DOHH2 (cell line): ENCODE measurements at regions not wholly inside any gene's neighbourhood (a gene's known extent, or its start where the extent isn't known, plus 50 kb on each side); places are given as distances from the start of the nearest gene placed in this dataset.

Experiments
- CTCF ChIP-seq: fragments of 200-600 bp; sonication (generic); IDR thresholded peaks from one replicate; pipeline ENCODE4 v1.5.1; 2014; ENCODE audit warnings: antibody characterized with exemption, mild to moderate bottlenecking, low read depth, low read length; ENCODE audit not compliant: poor library complexity, severe bottlenecking
- EZH2phosphoT487 ChIP-seq: fragments of 200-600 bp; sonication (generic); IDR thresholded peaks from 2 replicates; pipeline ENCODE4 v1.6.1; 2017; ENCODE audit warnings: borderline replicate concordance, mild to moderate bottlenecking, antibody characterized with exemption, low read length, moderate library complexity, mixed read lengths

DNA sequence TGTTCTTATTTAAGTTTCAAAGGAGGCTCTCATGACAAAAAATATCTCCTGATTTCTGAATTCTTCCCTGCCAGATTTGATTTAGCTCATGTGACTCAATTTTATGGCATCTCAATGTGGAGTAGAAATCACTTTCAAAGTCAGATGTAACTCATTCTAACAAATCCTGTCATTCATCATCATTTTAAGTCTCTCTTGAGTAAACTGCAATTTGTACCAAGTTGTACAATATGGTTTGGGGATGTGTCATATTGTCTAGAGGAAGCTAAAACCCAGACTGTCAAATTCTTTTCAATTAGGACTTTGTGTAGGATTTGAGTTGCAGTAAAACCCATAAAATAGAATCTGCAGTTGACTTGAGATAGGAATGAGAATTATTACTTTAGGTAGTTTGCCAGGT lies 2101.0 kb downstream of the NCAM2 start:
- TF ChIP-seq EZH2phosphoT487 (no peak), CTCF (no peak)
